Activated naive CD8-positive, alpha-beta T cell treated with anti-CD3 and anti-CD28 coated beads for 36 hours (primary cell): ENCODE measurements at regions not wholly inside any gene's neighbourhood (a gene's known extent, or its start where the extent isn't known, plus 50 kb on each side); places are given as distances from the start of the nearest gene placed in this dataset.

Source experiments
- DNase-seq: peaks from one replicate; pipeline ENCODE4 v3.0.0; 2021
- H3K27ac Mint-ChIP-seq: one replicate; pipeline ENCODE4 v1.8.0; 2022; ENCODE audit warnings: mild to moderate bottlenecking, moderate library complexity, mixed read lengths
- H3K27me3 Mint-ChIP-seq: one replicate; pipeline ENCODE4 v1.8.0; 2022; ENCODE audit warnings: mild to moderate bottlenecking, mixed read lengths
- H3K36me3 Mint-ChIP-seq: one replicate; pipeline ENCODE4 v1.8.0; 2021; ENCODE audit warnings: mild to moderate bottlenecking, mixed read lengths
- H3K4me1 Mint-ChIP-seq: one replicate; pipeline ENCODE4 v1.8.0; 2021; ENCODE audit warnings: mixed read lengths
- H3K4me3 Mint-ChIP-seq: one replicate; pipeline ENCODE4 v1.8.0; 2022; ENCODE audit warnings: mild to moderate bottlenecking, moderate library complexity, mixed read lengths
- H3K9me3 Mint-ChIP-seq: one replicate; pipeline ENCODE4 v1.8.0; 2022; ENCODE audit warnings: mixed read lengths

GRCh38 chr2:569681-570080 is 107.5 kb downstream of the TMEM18 start:
- Mint-ChIP-seq H3K27ac (no peak overlapping the region), H3K27me3 (peaks cover 38% of the 10 kb centered on the region), H3K9me3 (peaks cover 8% of the 10 kb centered on the region), H3K4me1 (no peaks in the 10 kb centered on the region), H3K4me3 (no peak overlapping the region), H3K36me3 (no peaks in the 10 kb centered on the region)
- DNase-seq: no peak

- no peak for DNase-seq
- H3K4me3 Mint-ChIP-seq: no peak overlapping the region
- no peaks in the 10 kb centered on the region for H3K36me3 Mint-ChIP-seq
- H3K9me3 Mint-ChIP-seq: peaks cover 8% of the 10 kb centered on the region
- peaks cover 38% of the 10 kb centered on the region for H3K27me3 Mint-ChIP-seq
- H3K4me1 Mint-ChIP-seq: no peaks in the 10 kb centered on the region
- H3K27ac Mint-ChIP-seq: no peak overlapping the region
Measured at GRCh38 chr2:568639-569235, 108.5 kb downstream of the TMEM18 start.

- Mint-ChIP-seq H3K4me1 (no peaks in the 10 kb centered on the region), H3K36me3 (no peaks in the 10 kb centered on the region), H3K9me3 (peaks cover 8% of the 10 kb centered on the region), H3K27ac (no peak overlapping the region), H3K27me3 (peaks cover 38% of the 10 kb centered on the region), H3K4me3 (no peak overlapping the region)
- no peak for DNase-seq
Measured at GRCh38 chr2:567865-568638, 109.2 kb downstream of the TMEM18 start.

- Mint-ChIP-seq H3K9me3 (peaks cover 8% of the 10 kb centered on the region), H3K36me3 (no peaks in the 10 kb centered on the region), H3K27me3 (peaks cover 38% of the 10 kb centered on the region), H3K4me1 (no peaks in the 10 kb centered on the region), H3K4me3 (no peak overlapping the region), H3K27ac (no peak overlapping the region)
- DNase-seq: no peak
Measured at GRCh38 chr2:567496-567864, 109.7 kb downstream of the TMEM18 start.

- no peaks in the 10 kb centered on the region for H3K36me3 Mint-ChIP-seq
- no peak overlapping the region for H3K27ac Mint-ChIP-seq
- peaks cover 35% of the 10 kb centered on the region for H3K27me3 Mint-ChIP-seq
- H3K4me1 Mint-ChIP-seq: no peaks in the 10 kb centered on the region
- H3K4me3 Mint-ChIP-seq: no peak overlapping the region
- DNase-seq: no peak
- H3K9me3 Mint-ChIP-seq: peaks cover 8% of the 10 kb centered on the region
Measured at GRCh38 chr2:566379-567313, 110.6 kb downstream of the TMEM18 start.

- Mint-ChIP-seq H3K27me3 (peaks cover 19% of the 10 kb centered on the region), H3K9me3 (no peaks in the 10 kb centered on the region)
- no peak for DNase-seq
Measured at GRCh38 chr2:564471-565181, 112.6 kb downstream of the TMEM18 start.

GRCh38 chr2:563512-563911 is 113.7 kb downstream of the TMEM18 start:
- Mint-ChIP-seq H3K27ac (no peak overlapping the region), H3K9me3 (no peaks in the 10 kb centered on the region), H3K4me1 (no peaks in the 10 kb centered on the region), H3K36me3 (no peaks in the 10 kb centered on the region), H3K4me3 (no peak overlapping the region), H3K27me3 (peaks cover 21% of the 10 kb centered on the region)
- DNase-seq: no peak

More at GRCh38 chr2:564471-565181, 112.6 kb downstream of the TMEM18 start:
- H3K4me1 Mint-ChIP-seq: no peaks in the 10 kb centered on the region
- no peaks in the 10 kb centered on the region for H3K36me3 Mint-ChIP-seq
- no peak overlapping the region for H3K4me3 Mint-ChIP-seq
- no peak overlapping the region for H3K27ac Mint-ChIP-seq

- no peak for DNase-seq
- H3K4me3 Mint-ChIP-seq: no peak overlapping the region
- no peak overlapping the region for H3K27ac Mint-ChIP-seq
- H3K27me3 Mint-ChIP-seq: peaks cover 23% of the 10 kb centered on the region
- H3K4me1 Mint-ChIP-seq: no peaks in the 10 kb centered on the region
- no peaks in the 10 kb centered on the region for H3K9me3 Mint-ChIP-seq
- no peaks in the 10 kb centered on the region for H3K36me3 Mint-ChIP-seq
Measured at GRCh38 chr2:562391-563364, 114.5 kb downstream of the TMEM18 start.

- Mint-ChIP-seq H3K27ac (no peak overlapping the region), H3K4me3 (no peak overlapping the region), H3K36me3 (no peaks in the 10 kb centered on the region), H3K27me3 (peaks cover 13% of the 10 kb centered on the region), H3K4me1 (no peaks in the 10 kb centered on the region), H3K9me3 (no peaks in the 10 kb centered on the region)
- no peak for DNase-seq
Measured at GRCh38 chr2:558879-559278, 118.3 kb downstream of the TMEM18 start.

- Mint-ChIP-seq H3K9me3 (no peaks in the 10 kb centered on the region), H3K27ac (no peak overlapping the region), H3K4me1 (no peaks in the 10 kb centered on the region), H3K27me3 (peaks cover 14% of the 10 kb centered on the region), H3K4me3 (no peak overlapping the region), H3K36me3 (no peaks in the 10 kb centered on the region)
- no peak for DNase-seq
Measured at GRCh38 chr2:558302-558642, 118.9 kb downstream of the TMEM18 start.

- Mint-ChIP-seq H3K27me3 (peaks cover 20% of the 10 kb centered on the region), H3K9me3 (no peaks in the 10 kb centered on the region), H3K4me1 (no peaks in the 10 kb centered on the region), H3K4me3 (no peak overlapping the region), H3K27ac (no peak overlapping the region), H3K36me3 (no peaks in the 10 kb centered on the region)
- DNase-seq: no peak
Measured at GRCh38 chr2:557635-558301, 119.4 kb downstream of the TMEM18 start.

- peaks cover 20% of the 10 kb centered on the region for H3K27me3 Mint-ChIP-seq
- H3K4me3 Mint-ChIP-seq: no peak overlapping the region
- no peak overlapping the region for H3K27ac Mint-ChIP-seq
- no peaks in the 10 kb centered on the region for H3K36me3 Mint-ChIP-seq
- no peaks in the 10 kb centered on the region for H3K9me3 Mint-ChIP-seq
- DNase-seq: no peak
- no peaks in the 10 kb centered on the region for H3K4me1 Mint-ChIP-seq
Measured at GRCh38 chr2:556485-556884, 120.7 kb downstream of the TMEM18 start.

GRCh38 chr2:555164-555922 is 121.9 kb downstream of the TMEM18 start:
- Mint-ChIP-seq H3K36me3 (no peaks in the 10 kb centered on the region), H3K9me3 (no peaks in the 10 kb centered on the region), H3K27ac (no peak overlapping the region), H3K4me3 (no peak overlapping the region), H3K27me3 (peaks cover 20% of the 10 kb centered on the region), H3K4me1 (no peaks in the 10 kb centered on the region)
- no peak for DNase-seq
